Ascending aorta (tissue), 2 donors: ENCODE measurements at regions not wholly inside any gene's neighbourhood (a gene's known extent, or its start where the extent isn't known, plus 50 kb on each side); places are given as distances from the start of the nearest gene placed in this dataset.

ENCODE experiments used
- DNase-seq, 2 donors: peaks; one replicate each; pipeline ENCODE4 v3.0.0-alpha.2; 2019; ENCODE audit warnings: low spot score in 2 of 2
- H3K27ac ChIP-seq, 2 donors: fragments of 200-600 bp; sonication (generic); one replicate each; pipeline ENCODE4 v1.5.1; 2016 to 2017; ENCODE audit warnings: mild to moderate bottlenecking in 1 of 2
- H3K27me3 ChIP-seq: fragments of 200-600 bp; sonication (generic); one replicate; pipeline ENCODE4 v1.5.1; 2017
- H3K36me3 ChIP-seq, 2 donors: fragments of 200-600 bp; sonication (generic); one replicate each; pipeline ENCODE4 v1.5.1; 2016
- H3K4me1 ChIP-seq, 2 donors: fragments of 200-600 bp; sonication (generic); one replicate each; pipeline ENCODE4 v1.5.1; 2016 to 2017; ENCODE audit warnings: mild to moderate bottlenecking in 1 of 2
- H3K4me3 ChIP-seq, 2 donors: fragments of 200-600 bp; sonication (generic); one replicate each; pipeline ENCODE4 v1.5.1; 2016 to 2017; ENCODE audit warnings: mild to moderate bottlenecking in 1 of 2
- H3K9me3 ChIP-seq, 2 donors: fragments of 200-600 bp; sonication (generic); one replicate each; pipeline ENCODE4 v1.5.1; 2016
- intact Hi-C: fragments of 100-400 bp; cut with DNase I; formaldehyde crosslinking; loops from one replicate; pipeline ENCODE4 v1.15.1; 2023
- TF ChIP-seq, protein P1 (sequence below), 3 experiments: fragments of 200-600 bp in 2 of 3; fragments of 450-650 bp in 1 of 3; sonication (generic) in 2 of 3; IDR thresholded peaks; one replicate each; pipeline ENCODE4 v1.5.1; 2016 to 2019; ENCODE audit warnings: antibody characterized with exemption in 3 of 3, mild to moderate bottlenecking in 1 of 3, moderate library complexity in 1 of 3

DNA sequence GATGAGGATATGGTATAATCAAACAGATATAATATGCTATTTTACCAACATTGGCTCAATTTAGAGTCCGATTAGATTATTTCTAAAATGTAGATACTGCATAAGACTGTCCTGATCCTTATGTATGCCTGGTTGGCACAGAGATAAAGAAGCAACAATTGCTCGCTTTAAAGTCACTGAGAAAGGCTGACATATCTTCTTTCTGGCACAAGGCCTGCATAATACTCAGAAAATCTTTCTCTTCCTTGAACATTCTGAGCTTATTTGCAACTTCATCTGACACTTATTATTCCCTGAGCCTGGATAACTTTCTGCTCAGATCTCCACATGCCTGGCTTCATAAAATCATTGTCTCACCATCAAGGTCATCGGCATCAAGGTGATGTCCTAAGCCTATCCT is 219.3 kb upstream of the CDH9 start:
- no peaks in the 10 kb centered on the region for H3K9me3 ChIP-seq
- no peaks in the 10 kb centered on the region for H3K4me1 ChIP-seq
- H3K36me3 ChIP-seq = no peaks in the 10 kb centered on the region
- TF ChIP-seq, protein P1, sequence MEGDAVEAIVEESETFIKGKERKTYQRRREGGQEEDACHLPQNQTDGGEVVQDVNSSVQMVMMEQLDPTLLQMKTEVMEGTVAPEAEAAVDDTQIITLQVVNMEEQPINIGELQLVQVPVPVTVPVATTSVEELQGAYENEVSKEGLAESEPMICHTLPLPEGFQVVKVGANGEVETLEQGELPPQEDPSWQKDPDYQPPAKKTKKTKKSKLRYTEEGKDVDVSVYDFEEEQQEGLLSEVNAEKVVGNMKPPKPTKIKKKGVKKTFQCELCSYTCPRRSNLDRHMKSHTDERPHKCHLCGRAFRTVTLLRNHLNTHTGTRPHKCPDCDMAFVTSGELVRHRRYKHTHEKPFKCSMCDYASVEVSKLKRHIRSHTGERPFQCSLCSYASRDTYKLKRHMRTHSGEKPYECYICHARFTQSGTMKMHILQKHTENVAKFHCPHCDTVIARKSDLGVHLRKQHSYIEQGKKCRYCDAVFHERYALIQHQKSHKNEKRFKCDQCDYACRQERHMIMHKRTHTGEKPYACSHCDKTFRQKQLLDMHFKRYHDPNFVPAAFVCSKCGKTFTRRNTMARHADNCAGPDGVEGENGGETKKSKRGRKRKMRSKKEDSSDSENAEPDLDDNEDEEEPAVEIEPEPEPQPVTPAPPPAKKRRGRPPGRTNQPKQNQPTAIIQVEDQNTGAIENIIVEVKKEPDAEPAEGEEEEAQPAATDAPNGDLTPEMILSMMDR (IDR thresholded peaks at IDR 0.05) = no peak
- H3K27ac ChIP-seq = no peak overlapping the region
- DNase-seq = no peak
- H3K27me3 ChIP-seq = no peaks in the 10 kb centered on the region
- intact Hi-C loops = no loop called here
- no peak overlapping the region for H3K4me3 ChIP-seq

DNA sequence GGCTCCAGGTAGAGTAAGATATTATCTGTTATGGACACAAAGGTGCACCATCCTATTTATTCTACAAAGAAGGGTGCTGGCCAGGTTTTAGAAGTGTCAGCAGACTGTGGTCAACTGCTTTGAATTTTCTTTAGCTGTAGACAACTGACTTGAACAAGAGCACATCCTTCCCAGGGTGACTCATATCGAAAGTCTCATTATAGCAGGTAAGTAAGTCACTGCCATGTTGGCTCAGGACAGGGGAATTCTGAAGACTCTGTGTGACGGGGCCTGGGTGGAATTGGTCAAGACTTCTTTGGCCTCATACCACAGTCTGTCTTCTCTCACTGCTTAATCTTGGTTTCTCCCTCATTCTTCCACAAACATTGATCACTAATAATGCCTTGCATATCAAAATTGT is 214.5 kb upstream of the CDH9 start:
- H3K36me3 ChIP-seq = no peaks in the 10 kb centered on the region
- no peak for DNase-seq
- H3K4me3 ChIP-seq = no peak overlapping the region
- H3K27me3 ChIP-seq = no peaks in the 10 kb centered on the region
- no peaks in the 10 kb centered on the region for H3K4me1 ChIP-seq
- no peaks in the 10 kb centered on the region for H3K9me3 ChIP-seq
- intact Hi-C loops = no loop called here
- TF ChIP-seq, protein P1 (IDR thresholded peaks at IDR 0.05) = no peak
- H3K27ac ChIP-seq = no peak overlapping the region

DNA sequence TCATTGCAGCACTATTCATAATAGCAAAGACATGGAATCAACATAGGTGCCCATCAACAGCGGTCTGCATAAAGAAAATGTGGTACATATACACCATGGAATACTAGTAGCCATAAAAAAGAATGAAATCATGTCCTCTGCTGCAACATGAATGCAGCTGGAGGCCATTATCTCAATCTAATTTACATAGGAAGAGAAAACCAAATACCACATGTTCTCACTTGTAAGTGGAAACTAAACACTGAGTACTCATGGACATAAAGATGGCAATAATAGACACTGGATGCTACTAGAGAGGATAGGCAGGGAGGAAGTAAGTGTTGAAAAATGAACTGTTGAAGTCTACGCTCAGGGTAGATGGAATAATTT is 203.9 kb upstream of the CDH9 start:
- TF ChIP-seq, protein P1 (IDR thresholded peaks at IDR 0.05) = no peak
- no peak for DNase-seq
- intact Hi-C loops = no loop called here
- Histone ChIP-seq H3K4me3 (no peak overlapping the region), H3K27me3 (no peaks in the 10 kb centered on the region), H3K27ac (no peak overlapping the region), H3K4me1 (no peaks in the 10 kb centered on the region), H3K9me3 (no peaks in the 10 kb centered on the region), H3K36me3 (no peaks in the 10 kb centered on the region)

DNA sequence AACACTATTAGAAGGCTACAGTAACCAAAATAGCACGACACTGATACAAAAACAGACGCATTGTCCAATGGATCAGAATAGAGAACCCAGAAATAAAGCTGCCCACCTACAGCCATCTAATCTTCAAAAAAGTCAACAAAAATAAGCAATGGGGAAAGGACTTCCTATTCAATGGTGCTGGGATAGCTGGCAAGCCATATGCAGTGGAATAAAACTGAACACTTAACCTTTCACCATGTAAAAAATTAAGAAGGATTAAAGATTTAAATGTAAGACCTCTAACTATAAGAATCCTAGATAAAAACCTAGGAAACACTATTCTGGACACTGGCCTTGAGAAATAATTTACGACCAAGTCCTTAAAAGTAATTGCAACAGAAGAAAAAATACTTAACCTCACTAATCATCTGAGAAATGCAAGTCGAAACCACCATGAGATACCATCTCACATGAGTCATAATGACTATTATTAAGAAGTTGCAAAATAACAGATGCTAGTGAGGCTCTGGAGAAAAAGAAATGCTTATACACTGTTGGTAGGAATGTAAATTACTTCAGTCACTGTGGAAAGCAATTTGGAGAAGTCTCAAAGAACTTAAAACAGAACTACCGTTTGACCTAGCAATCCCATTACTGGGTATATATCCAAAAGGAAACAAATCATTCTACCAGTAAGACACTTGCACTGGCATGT is 203.3 kb upstream of the CDH9 start:
- TF ChIP-seq, protein P1 (IDR thresholded peaks at IDR 0.05) = no peak
- H3K9me3 ChIP-seq = no peaks in the 10 kb centered on the region
- no peak for DNase-seq
- H3K27me3 ChIP-seq = no peaks in the 10 kb centered on the region
- no peak overlapping the region for H3K4me3 ChIP-seq
- no peaks in the 10 kb centered on the region for H3K4me1 ChIP-seq
- no peaks in the 10 kb centered on the region for H3K36me3 ChIP-seq
- no peak overlapping the region for H3K27ac ChIP-seq
- intact Hi-C loops = no loop called here

DNA sequence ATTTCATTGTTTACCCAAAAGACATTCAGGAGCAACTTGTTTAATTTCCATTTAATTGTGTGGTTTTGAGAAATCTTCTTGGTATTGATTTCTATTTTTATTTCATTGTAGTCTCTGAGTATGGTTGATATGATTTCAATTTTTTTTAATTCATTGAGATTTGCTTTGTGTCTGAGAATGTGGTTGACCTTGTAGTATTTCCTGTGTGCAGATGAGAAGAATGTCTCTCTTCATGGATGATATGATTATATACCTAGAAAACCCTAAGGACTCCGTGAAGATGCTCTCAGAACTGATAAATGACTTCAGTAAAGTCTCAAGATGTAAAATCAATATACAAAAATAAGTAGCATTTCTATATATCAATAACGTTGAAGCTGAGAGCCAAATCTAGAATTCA is 202.4 kb upstream of the CDH9 start:
- no peak for DNase-seq
- TF ChIP-seq, protein P1 (IDR thresholded peaks at IDR 0.05) = no peak
- intact Hi-C loops = no loop called here

DNA sequence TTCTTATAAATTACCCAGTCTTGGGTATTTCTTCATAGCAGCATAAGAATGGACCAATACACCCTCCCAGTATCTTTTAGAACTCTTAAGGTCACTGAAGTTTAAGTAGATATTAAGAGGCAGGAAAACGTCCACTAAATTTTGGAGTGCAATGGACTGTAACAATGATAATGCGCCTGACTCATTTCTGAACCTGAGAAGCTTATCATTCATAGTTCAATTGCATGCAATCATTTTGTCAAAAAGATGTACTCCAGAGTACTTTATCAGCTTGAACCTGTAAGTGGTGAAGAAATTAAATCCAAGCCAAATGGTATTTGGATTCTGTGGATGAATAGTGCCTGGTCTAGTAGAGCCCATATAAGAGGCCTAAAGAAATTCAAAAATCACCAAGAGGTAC is 196.5 kb upstream of the CDH9 start:
- H3K4me3 ChIP-seq = no peak overlapping the region
- H3K4me1 ChIP-seq = no peaks in the 10 kb centered on the region
- H3K36me3 ChIP-seq = no peaks in the 10 kb centered on the region
- intact Hi-C loops = no loop called here
- no peak overlapping the region for H3K27ac ChIP-seq
- H3K9me3 ChIP-seq = no peaks in the 10 kb centered on the region
- TF ChIP-seq, protein P1 (IDR thresholded peaks at IDR 0.05) = no peak
- no peak for DNase-seq
- H3K27me3 ChIP-seq = no peaks in the 10 kb centered on the region

More for the DNA sequence above, 202.4 kb upstream of the CDH9 start:
- H3K36me3 ChIP-seq = no peaks in the 10 kb centered on the region
- no peaks in the 10 kb centered on the region for H3K27me3 ChIP-seq
- no peak overlapping the region for H3K4me3 ChIP-seq
- H3K9me3 ChIP-seq = no peaks in the 10 kb centered on the region
- H3K4me1 ChIP-seq = no peaks in the 10 kb centered on the region
- no peak overlapping the region for H3K27ac ChIP-seq
